ENCODE measurements at regions not wholly inside any gene's neighbourhood (a gene's known extent, or its start where the extent isn't known, plus 50 kb on each side); places are given as distances from the start of the nearest gene placed in this dataset.

- Histone ChIP-seq H3K36me3 (no peaks in the 10 kb centered on the region), H3K4me1 (no peaks in the 10 kb centered on the region), H3K27me3 (no peaks in the 10 kb centered on the region), H3K4me3 (replicated peaks in 1 of 3) (no peak overlapping the region), H3K27ac (no peak overlapping the region), H3K9me3 (no peaks in the 10 kb centered on the region)
- TF ChIP-seq CTCF (IDR thresholded peaks at IDR 0.05), result no peak
- TF ChIP-seq POLR2A (IDR thresholded peaks at IDR 0.05), result no peak
- WGBS, 2 donors, result 91 to 93% methylated on average over 3 of the region's 3 CpGs
- intact Hi-C loops (cut with DNase I), result no loop called here
- DNase-seq, result no peak
Observed at GRCh38 chr5:121596882-121597281, 254.8 kb upstream of the FTMT start.

GRCh38 chr5:121608826-121609225 lies 242.9 kb upstream of the FTMT start:
- WGBS, 2 donors, result 96 to 97% methylated on average over 2 of the region's 2 CpGs
- Histone ChIP-seq H3K9me3 (no peaks in the 10 kb centered on the region), H3K4me1 (no peaks in the 10 kb centered on the region), H3K36me3 (no peaks in the 10 kb centered on the region), H3K27ac (no peak overlapping the region), H3K4me3 (replicated peaks in 1 of 3) (no peak overlapping the region), H3K27me3 (no peaks in the 10 kb centered on the region)
- no peak for TF ChIP-seq CTCF (IDR thresholded peaks at IDR 0.05)
- TF ChIP-seq POLR2A (IDR thresholded peaks at IDR 0.05), result no peak
- DNase-seq, result no peak
- intact Hi-C loops (cut with DNase I), result no loop called here

- DNase-seq, result no peak
- Histone ChIP-seq H3K4me3 (replicated peaks in 1 of 3) (no peak overlapping the region), H3K27ac (no peak overlapping the region), H3K4me1 (no peaks in the 10 kb centered on the region), H3K9me3 (no peaks in the 10 kb centered on the region), H3K27me3 (no peaks in the 10 kb centered on the region), H3K36me3 (no peaks in the 10 kb centered on the region)
- TF ChIP-seq POLR2A (IDR thresholded peaks at IDR 0.05) (no peak), CTCF (IDR thresholded peaks at IDR 0.05) (no peak)
- intact Hi-C loops (cut with DNase I), result no loop called here
- whole genome bisulfite sequencing, 2 donors, result 82 to 88% methylated on average over 2 of the region's 2 CpGs
Observed at GRCh38 chr5:121624035-121624434, 227.6 kb upstream of the FTMT start.

GRCh38 chr5:121628783-121629182 lies 222.9 kb upstream of the FTMT start:
- TF ChIP-seq CTCF (IDR thresholded peaks at IDR 0.05) (no peak), POLR2A (IDR thresholded peaks at IDR 0.05) (no peak)
- Histone ChIP-seq H3K4me1 (no peaks in the 10 kb centered on the region), H3K4me3 (replicated peaks in 1 of 3) (no peak overlapping the region), H3K27me3 (no peaks in the 10 kb centered on the region), H3K27ac (no peak overlapping the region), H3K9me3 (no peaks in the 10 kb centered on the region), H3K36me3 (no peaks in the 10 kb centered on the region)
- WGBS, 2 donors, result 78 to 82% methylated on average over 3 of the region's 3 CpGs
- no peak for DNase-seq
- intact Hi-C loops (cut with DNase I), result no loop called here

GRCh38 chr5:121630402-121630801 lies 221.3 kb upstream of the FTMT start:
- no peak for DNase-seq
- Histone ChIP-seq H3K27me3 (no peaks in the 10 kb centered on the region), H3K4me1 (no peaks in the 10 kb centered on the region), H3K27ac (no peak overlapping the region), H3K4me3 (replicated peaks in 1 of 3) (no peak overlapping the region), H3K36me3 (no peaks in the 10 kb centered on the region), H3K9me3 (no peaks in the 10 kb centered on the region)
- TF ChIP-seq CTCF (IDR thresholded peaks at IDR 0.05), result no peak
- TF ChIP-seq POLR2A (IDR thresholded peaks at IDR 0.05), result no peak
- WGBS, 2 donors, result 16 to 27% methylated on average over 5 of the region's 5 CpGs
- intact Hi-C loops (cut with DNase I), result no loop called here

All from thyroid gland (tissue), 4 donors.